ENCODE measurements at regions not wholly inside any gene's neighbourhood (a gene's known extent, or its start where the extent isn't known, plus 50 kb on each side); places are given as distances from the start of the nearest gene placed in this dataset.

GRCh38 chr7:86975914-86976313 lies 83.5 kb downstream of the ELAPOR2 start:
- in situ Hi-C loops (cut with HindIII; ENCODE audit: low sequenced_read_pairs): no loop called here

- in situ Hi-C loops (cut with HindIII; ENCODE audit: low sequenced_read_pairs): no loop called here
These were observed 84.0 kb downstream of the ELAPOR2 start for GRCh38 chr7:86975449-86975848.

- in situ Hi-C loops (cut with HindIII; ENCODE audit: low sequenced_read_pairs): no loop called here
These were observed 87.4 kb downstream of the ELAPOR2 start for GRCh38 chr7:86972072-86972471.

- in situ Hi-C loops (cut with HindIII; ENCODE audit: low sequenced_read_pairs): no loop called here
These were observed 88.5 kb downstream of the ELAPOR2 start for GRCh38 chr7:86970986-86971385.

GRCh38 chr7:86970547-86970946 lies 88.9 kb downstream of the ELAPOR2 start:
- in situ Hi-C loops (cut with HindIII; ENCODE audit: low sequenced_read_pairs): no loop called here

GRCh38 chr7:86969865-86970264 lies 89.6 kb downstream of the ELAPOR2 start:
- in situ Hi-C loops (cut with HindIII; ENCODE audit: low sequenced_read_pairs): no loop called here

GRCh38 chr7:86968618-86969017 lies 90.8 kb downstream of the ELAPOR2 start:
- in situ Hi-C loops (cut with HindIII; ENCODE audit: low sequenced_read_pairs): no loop called here

- in situ Hi-C loops (cut with HindIII; ENCODE audit: low sequenced_read_pairs): no loop called here
These were observed 92.5 kb downstream of the ELAPOR2 start for GRCh38 chr7:86966916-86967315.

GRCh38 chr7:86965727-86966120 lies 93.7 kb downstream of the ELAPOR2 start:
- in situ Hi-C loops (cut with HindIII; ENCODE audit: low sequenced_read_pairs): no loop called here

- in situ Hi-C loops (cut with HindIII; ENCODE audit: low sequenced_read_pairs): loop anchor here (5.0 kb wide), 1 partner anchor 37 kb away; no protein-coding TSS in a partner anchor
These were observed 94.3 kb downstream of the ELAPOR2 start for GRCh38 chr7:86964973-86965726.

GRCh38 chr7:86963599-86964230 lies 95.7 kb downstream of the ELAPOR2 start:
- in situ Hi-C loops (cut with HindIII; ENCODE audit: low sequenced_read_pairs): loop anchor here (5.0 kb wide), 1 partner anchor 39 kb away; no protein-coding TSS in a partner anchor

GRCh38 chr7:86962623-86963022 lies 96.8 kb downstream of the ELAPOR2 start:
- in situ Hi-C loops (cut with HindIII; ENCODE audit: low sequenced_read_pairs): loop anchor here (5.0 kb wide), 1 partner anchor 40 kb away; no protein-coding TSS in a partner anchor

- in situ Hi-C loops (cut with HindIII; ENCODE audit: low sequenced_read_pairs): loop anchor here (5.0 kb wide), 1 partner anchor 41 kb away; no protein-coding TSS in a partner anchor
These were observed 97.8 kb downstream of the ELAPOR2 start for GRCh38 chr7:86961686-86962085.

- in situ Hi-C loops (cut with HindIII; ENCODE audit: low sequenced_read_pairs): no loop called here
These were observed 101.1 kb downstream of the ELAPOR2 start for GRCh38 chr7:86958380-86958779.

- in situ Hi-C loops (cut with HindIII; ENCODE audit: low sequenced_read_pairs): no loop called here
These were observed 102.9 kb downstream of the ELAPOR2 start for GRCh38 chr7:86956567-86956966.

GRCh38 chr7:86955895-86956503 lies 103.5 kb downstream of the ELAPOR2 start:
- in situ Hi-C loops (cut with HindIII; ENCODE audit: low sequenced_read_pairs): no loop called here

GRCh38 chr7:86954971-86955370 lies 104.5 kb downstream of the ELAPOR2 start:
- in situ Hi-C loops (cut with HindIII; ENCODE audit: low sequenced_read_pairs): no loop called here

- in situ Hi-C loops (cut with HindIII; ENCODE audit: low sequenced_read_pairs): no loop called here
These were observed 105.7 kb downstream of the ELAPOR2 start for GRCh38 chr7:86953653-86954336.

- in situ Hi-C loops (cut with HindIII; ENCODE audit: low sequenced_read_pairs): no loop called here
These were observed 106.2 kb downstream of the ELAPOR2 start for GRCh38 chr7:86953219-86953618.

GRCh38 chr7:86951895-86952294 lies 107.6 kb downstream of the ELAPOR2 start:
- in situ Hi-C loops (cut with HindIII; ENCODE audit: low sequenced_read_pairs): no loop called here

- in situ Hi-C loops (cut with HindIII; ENCODE audit: low sequenced_read_pairs): no loop called here
These were observed 108.5 kb downstream of the ELAPOR2 start for GRCh38 chr7:86950944-86951343.
